ENCODE measurements at regions not wholly inside any gene's neighbourhood (a gene's known extent, or its start where the extent isn't known, plus 50 kb on each side); places are given as distances from the start of the nearest gene placed in this dataset.

DNA sequence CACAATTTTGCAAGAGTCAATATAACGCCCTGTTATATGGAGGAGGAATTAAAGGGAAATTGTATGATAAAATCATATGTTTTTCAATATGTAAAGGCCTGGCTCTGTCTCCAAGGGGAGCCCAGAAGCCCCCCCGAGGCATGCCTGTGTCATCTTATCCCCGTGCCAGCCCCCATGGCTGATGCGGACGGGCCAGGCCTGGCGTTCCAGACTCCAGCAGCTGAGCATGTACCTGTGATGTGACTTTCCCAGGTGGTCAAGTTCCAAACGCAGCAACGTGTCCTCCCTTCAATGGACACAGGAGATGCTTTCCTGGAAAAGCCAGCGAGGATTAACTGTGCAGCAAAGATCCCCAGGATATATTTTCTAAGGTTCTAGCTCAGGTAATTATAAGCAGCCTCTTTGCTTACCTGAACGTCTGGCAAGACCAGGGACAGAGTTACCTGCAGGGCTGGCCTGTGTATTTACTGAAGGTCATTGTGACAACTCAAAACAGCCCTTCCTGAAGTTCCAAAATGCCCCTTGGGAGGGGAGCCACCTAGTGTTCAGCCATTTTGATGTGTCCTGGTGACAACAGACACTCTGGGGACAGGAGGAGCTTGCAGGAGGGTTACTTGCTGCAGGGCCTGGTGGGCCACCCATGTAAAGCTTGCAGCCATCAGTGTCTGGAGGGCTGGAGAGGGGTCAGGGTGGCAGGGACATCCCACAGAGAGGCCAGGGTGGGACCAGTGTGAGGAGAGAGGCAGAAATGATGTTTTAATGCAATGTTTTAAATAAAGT, 53.3 kb upstream of the RNU6ATAC start:
- no peak overlapping the region for H3K4me3 ChIP-seq (ENCODE audit: low read length)
- no peak for DNase-seq (ENCODE audit: low read depth)
- TF ChIP-seq, protein P1, sequence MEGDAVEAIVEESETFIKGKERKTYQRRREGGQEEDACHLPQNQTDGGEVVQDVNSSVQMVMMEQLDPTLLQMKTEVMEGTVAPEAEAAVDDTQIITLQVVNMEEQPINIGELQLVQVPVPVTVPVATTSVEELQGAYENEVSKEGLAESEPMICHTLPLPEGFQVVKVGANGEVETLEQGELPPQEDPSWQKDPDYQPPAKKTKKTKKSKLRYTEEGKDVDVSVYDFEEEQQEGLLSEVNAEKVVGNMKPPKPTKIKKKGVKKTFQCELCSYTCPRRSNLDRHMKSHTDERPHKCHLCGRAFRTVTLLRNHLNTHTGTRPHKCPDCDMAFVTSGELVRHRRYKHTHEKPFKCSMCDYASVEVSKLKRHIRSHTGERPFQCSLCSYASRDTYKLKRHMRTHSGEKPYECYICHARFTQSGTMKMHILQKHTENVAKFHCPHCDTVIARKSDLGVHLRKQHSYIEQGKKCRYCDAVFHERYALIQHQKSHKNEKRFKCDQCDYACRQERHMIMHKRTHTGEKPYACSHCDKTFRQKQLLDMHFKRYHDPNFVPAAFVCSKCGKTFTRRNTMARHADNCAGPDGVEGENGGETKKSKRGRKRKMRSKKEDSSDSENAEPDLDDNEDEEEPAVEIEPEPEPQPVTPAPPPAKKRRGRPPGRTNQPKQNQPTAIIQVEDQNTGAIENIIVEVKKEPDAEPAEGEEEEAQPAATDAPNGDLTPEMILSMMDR (conservative IDR thresholded peaks at IDR 0.05; ENCODE audit: low read length), result no peak; the same call in 1 of the 2 replicates

DNA sequence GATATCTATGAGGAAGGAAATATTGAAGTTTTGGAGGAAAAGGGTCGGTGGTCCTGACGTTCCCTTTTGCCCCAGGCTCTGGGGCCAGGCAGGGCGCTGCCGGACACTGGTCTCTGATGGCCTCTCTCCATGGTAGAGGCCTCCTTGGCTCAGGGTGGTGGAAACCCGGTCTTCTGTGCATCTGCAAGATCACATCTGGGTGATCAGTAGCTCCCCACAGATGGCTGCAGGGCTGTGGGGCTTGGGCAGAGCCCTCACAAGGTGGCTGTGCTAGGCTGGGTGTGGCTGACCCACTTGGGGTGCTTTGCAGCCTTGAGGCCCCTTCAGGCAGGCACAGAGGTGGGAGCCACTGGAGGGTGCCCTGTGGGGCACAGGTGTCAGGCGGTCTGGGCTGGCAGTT, 53.9 kb upstream of the RNU6ATAC start:
- no peak overlapping the region for H3K4me3 ChIP-seq (ENCODE audit: low read length)
- TF ChIP-seq, protein P1 (conservative IDR thresholded peaks at IDR 0.05; ENCODE audit: low read length), result no peak
- DNase-seq (ENCODE audit: low read depth), result no peak

DNA sequence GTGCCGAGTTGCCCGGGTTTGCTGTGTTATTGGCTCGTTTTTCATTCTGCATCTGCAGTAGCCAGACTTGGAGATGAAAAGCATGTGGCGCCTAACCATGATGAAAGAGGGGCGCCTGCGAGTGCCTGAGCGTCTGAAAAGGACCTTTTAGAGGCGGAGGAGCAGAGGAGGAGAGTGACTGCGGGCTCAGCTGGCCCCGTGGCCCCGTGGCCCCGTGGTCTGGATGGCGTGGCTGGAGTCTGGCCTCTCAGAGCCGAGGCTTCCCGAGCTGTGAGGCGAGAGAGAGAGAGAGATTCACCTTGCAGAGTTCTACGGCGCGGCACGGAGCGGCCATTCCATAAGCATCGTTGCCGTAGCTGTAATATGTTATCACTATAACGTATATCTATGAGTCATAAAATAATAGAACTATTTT, 55.3 kb upstream of the RNU6ATAC start:
- DNase-seq (ENCODE audit: low read depth), result no peak
- TF ChIP-seq, protein P1 (conservative IDR thresholded peaks at IDR 0.05; ENCODE audit: low read length), result no peak
- no peak overlapping the region for H3K4me3 ChIP-seq (ENCODE audit: low read length)

DNA sequence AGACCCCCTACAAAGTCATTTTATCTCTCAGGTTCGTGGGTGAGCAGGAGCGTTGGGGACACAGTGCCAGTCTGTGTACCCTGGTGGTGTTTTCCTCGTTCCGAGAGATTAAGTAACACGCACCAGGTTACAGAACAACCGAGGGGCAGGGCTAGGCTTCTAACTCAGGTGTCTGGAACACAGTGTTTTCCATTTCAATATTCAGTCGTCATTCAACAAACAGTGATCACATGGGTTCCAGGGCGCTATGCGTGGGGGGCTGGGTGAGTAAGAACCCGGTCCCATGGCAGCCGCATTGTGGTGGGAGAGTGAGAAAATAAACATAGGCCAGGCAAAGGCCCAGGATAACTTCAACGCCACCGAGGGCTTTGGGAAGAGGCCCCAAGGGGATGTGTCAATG, 55.9 kb upstream of the RNU6ATAC start:
- TF ChIP-seq, protein P1 (conservative IDR thresholded peaks at IDR 0.05; ENCODE audit: low read length), result no peak
- no peak overlapping the region for H3K4me3 ChIP-seq (ENCODE audit: low read length)
- DNase-seq (ENCODE audit: low read depth), result no peak

DNA sequence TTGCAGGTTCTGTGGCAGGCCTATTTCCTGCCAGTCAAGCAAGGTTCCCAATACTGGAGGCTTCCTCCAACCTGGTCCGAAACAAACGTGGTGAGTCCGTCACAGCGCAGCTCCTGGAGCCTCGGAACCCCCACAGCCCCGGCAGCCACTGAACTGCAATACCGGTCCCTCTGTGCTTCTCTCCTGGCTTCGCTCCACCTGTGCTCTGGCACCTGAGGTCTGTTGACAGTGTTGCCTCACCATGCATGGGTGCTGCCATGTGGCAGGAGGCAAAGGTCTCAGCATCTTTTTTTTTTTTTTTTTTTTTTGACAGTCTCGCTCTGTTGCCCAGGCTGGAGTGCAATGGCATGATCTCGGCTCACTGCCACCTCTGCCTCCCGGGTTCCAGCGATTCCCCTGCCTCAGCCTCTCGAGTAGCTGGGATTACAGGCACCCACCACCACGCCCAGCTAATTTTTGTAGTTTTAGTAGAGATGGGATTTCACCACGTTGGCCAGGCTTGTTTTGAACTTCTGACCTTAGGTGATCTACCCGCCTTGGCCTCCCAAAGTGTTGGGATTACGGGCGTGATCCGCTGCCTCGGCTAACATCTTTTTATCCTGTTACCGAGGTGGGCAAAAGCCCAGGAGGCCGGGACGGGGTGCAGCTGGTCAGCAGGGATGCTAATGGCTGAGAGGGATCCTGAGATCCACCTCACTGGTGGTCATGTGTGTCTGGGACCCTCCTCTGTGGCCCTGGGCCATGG, 57.1 kb upstream of the RNU6ATAC start:
- no peak overlapping the region for H3K4me3 ChIP-seq (ENCODE audit: low read length)
- DNase-seq (ENCODE audit: low read depth), result no peak
- TF ChIP-seq, protein P1 (conservative IDR thresholded peaks at IDR 0.05; ENCODE audit: low read length), result no peak

DNA sequence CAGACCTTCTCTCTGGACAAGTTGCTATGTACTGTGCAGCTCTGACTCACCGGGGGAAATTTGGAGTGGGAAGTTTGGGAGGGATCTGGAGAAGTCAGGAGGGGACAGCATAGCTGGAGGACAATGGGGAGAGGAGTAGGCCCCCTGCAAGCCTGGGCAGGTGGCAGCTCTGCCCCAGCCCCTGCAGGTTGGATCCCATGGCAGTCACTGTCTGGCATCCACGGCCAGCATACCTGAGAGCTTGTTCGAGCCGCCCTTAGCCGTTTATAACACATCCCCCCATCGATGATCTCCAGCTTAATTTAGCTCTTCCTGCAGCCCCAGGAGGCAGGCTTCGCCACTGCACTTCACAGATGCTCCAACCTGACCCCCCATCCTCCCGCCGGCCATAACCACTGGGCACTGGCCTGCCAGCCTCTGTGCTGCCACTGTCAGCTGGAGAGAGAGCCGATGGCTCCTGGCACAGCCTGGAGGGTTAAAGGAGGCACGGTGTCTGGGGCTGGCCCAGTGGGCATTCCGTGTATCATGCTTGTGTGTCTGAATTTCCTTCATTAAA, 57.7 kb upstream of the RNU6ATAC start:
- no peak overlapping the region for H3K4me3 ChIP-seq (ENCODE audit: low read length)
- DNase-seq (ENCODE audit: low read depth), result no peak
- TF ChIP-seq, protein P1 (conservative IDR thresholded peaks at IDR 0.05; ENCODE audit: low read length), result no peak
